NT2/D1 (cell line): ENCODE measurements at regions not wholly inside any gene's neighbourhood (a gene's known extent, or its start where the extent isn't known, plus 50 kb on each side); places are given as distances from the start of the nearest gene placed in this dataset.

ENCODE experiments used
- DNase-seq: peaks from one replicate; pipeline ENCODE4 v3.0.0-alpha.2; 2011; ENCODE audit warnings: low read depth, low spot score
- H3K27me3 ChIP-seq: 2 replicates; pipeline ENCODE4 v1.6.0; 2011; ENCODE audit warnings: mild to moderate bottlenecking; ENCODE audit not compliant: insufficient read length, insufficient read depth
- H3K36me3 ChIP-seq: 2 replicates; pipeline ENCODE4 v1.6.1; 2011; ENCODE audit warnings: mild to moderate bottlenecking, low read length, mixed read lengths; ENCODE audit not compliant: insufficient read depth, insufficient read length
- H3K4me1 ChIP-seq: 2 replicates; pipeline ENCODE4 v1.5.1; 2011; ENCODE audit not compliant: insufficient read depth, insufficient read length
- H3K4me3 ChIP-seq: 2 replicates; pipeline ENCODE4 v1.5.1; 2011; ENCODE audit warnings: low read depth; ENCODE audit not compliant: insufficient read length
- H3K9ac ChIP-seq: 2 replicates; pipeline ENCODE4 v1.6.0; 2011; ENCODE audit warnings: low read depth; ENCODE audit not compliant: insufficient read length
- H3K9me3 ChIP-seq: 2 replicates; pipeline ENCODE4 v1.5.1; 2011; ENCODE audit warnings: mild to moderate bottlenecking, low read length; ENCODE audit not compliant: insufficient read depth
- SUZ12 ChIP-seq: IDR thresholded peaks from 2 replicates; pipeline ENCODE4 v1.6.1; 2011; ENCODE audit not compliant: insufficient read length, insufficient read depth; ENCODE audit errors: extremely low read depth
- YY1 ChIP-seq: IDR thresholded peaks from 2 replicates; pipeline ENCODE4 v1.6.1; 2011; ENCODE audit not compliant: insufficient read length, insufficient read depth
- ZNF274 ChIP-seq: IDR thresholded peaks from 2 replicates; pipeline ENCODE4 v1.6.1; 2011; ENCODE audit warnings: mild to moderate bottlenecking, low read depth, low read length

GRCh38 chr18:72692086-72692485, 147.9 kb upstream of the CBLN2 start:
- no peaks in the 10 kb centered on the region for H3K4me1 ChIP-seq
- no peak for DNase-seq
- no peak overlapping the region for H3K4me3 ChIP-seq
- H3K9ac ChIP-seq = no peak overlapping the region
- no peak for TF ChIP-seq YY1
- TF ChIP-seq SUZ12 = no peak
- TF ChIP-seq ZNF274 = no peak
- no peaks in the 10 kb centered on the region for H3K27me3 ChIP-seq
- no peaks in the 10 kb centered on the region for H3K9me3 ChIP-seq
- no peaks in the 10 kb centered on the region for H3K36me3 ChIP-seq

GRCh38 chr18:72687736-72688135, 143.6 kb upstream of the CBLN2 start:
- Histone ChIP-seq H3K9me3 (no peaks in the 10 kb centered on the region), H3K9ac (no peak overlapping the region), H3K4me1 (no peaks in the 10 kb centered on the region), H3K4me3 (no peak overlapping the region), H3K36me3 (no peaks in the 10 kb centered on the region), H3K27me3 (no peaks in the 10 kb centered on the region)
- TF ChIP-seq ZNF274 = no peak
- TF ChIP-seq SUZ12 = no peak
- TF ChIP-seq YY1 = no peak
- DNase-seq = no peak

- peak; percentile 9 for DNase-seq
- H3K4me1 ChIP-seq = peaks cover 3% of the 10 kb centered on the region
Observed at GRCh38 chr18:72675394-72675793, 131.3 kb upstream of the CBLN2 start.

GRCh38 chr18:72674710-72675109, 130.6 kb upstream of the CBLN2 start:
- no peaks in the 10 kb centered on the region for H3K9me3 ChIP-seq
- TF ChIP-seq YY1 (no peak), ZNF274 (no peak), SUZ12 (no peak)
- peaks cover 3% of the 10 kb centered on the region for H3K4me1 ChIP-seq
- H3K36me3 ChIP-seq = no peaks in the 10 kb centered on the region
- H3K4me3 ChIP-seq = no peak overlapping the region
- no peak overlapping the region for H3K9ac ChIP-seq
- DNase-seq = no peak
- H3K27me3 ChIP-seq = no peaks in the 10 kb centered on the region

More at GRCh38 chr18:72675394-72675793, 131.3 kb upstream of the CBLN2 start:
- TF ChIP-seq YY1 (no peak), SUZ12 (no peak), ZNF274 (no peak)
- H3K27me3 ChIP-seq = no peaks in the 10 kb centered on the region
- no peaks in the 10 kb centered on the region for H3K36me3 ChIP-seq
- H3K9ac ChIP-seq = no peak overlapping the region
- H3K4me3 ChIP-seq = no peak overlapping the region
- no peaks in the 10 kb centered on the region for H3K9me3 ChIP-seq

DNA sequence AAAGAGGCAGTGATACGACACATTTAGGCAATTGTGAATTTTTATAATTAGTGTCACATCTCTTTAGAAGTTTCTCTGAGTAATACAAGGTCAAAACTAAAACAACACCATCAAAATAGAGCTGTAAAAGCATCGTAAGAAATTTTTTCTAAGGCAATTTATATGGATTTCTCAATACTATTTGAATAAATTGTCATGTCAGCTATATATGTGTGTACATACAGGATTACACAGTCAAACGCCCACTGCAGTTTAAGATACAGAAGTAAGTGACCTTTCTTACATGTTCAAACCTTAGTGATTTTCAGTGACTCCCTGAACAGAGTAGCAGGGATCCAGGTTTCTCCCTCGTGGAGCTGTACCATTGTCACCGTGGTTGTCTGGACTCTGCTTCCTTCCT, 129.1 kb upstream of the CBLN2 start:
- H3K9ac ChIP-seq = no peak overlapping the region
- no peak overlapping the region for H3K4me3 ChIP-seq
- no peaks in the 10 kb centered on the region for H3K27me3 ChIP-seq
- DNase-seq = no peak
- no peaks in the 10 kb centered on the region for H3K9me3 ChIP-seq
- TF ChIP-seq SUZ12 = no peak
- TF ChIP-seq ZNF274 = no peak
- TF ChIP-seq YY1 = no peak
- peaks cover 3% of the 10 kb centered on the region for H3K4me1 ChIP-seq
- H3K36me3 ChIP-seq = no peaks in the 10 kb centered on the region

DNA sequence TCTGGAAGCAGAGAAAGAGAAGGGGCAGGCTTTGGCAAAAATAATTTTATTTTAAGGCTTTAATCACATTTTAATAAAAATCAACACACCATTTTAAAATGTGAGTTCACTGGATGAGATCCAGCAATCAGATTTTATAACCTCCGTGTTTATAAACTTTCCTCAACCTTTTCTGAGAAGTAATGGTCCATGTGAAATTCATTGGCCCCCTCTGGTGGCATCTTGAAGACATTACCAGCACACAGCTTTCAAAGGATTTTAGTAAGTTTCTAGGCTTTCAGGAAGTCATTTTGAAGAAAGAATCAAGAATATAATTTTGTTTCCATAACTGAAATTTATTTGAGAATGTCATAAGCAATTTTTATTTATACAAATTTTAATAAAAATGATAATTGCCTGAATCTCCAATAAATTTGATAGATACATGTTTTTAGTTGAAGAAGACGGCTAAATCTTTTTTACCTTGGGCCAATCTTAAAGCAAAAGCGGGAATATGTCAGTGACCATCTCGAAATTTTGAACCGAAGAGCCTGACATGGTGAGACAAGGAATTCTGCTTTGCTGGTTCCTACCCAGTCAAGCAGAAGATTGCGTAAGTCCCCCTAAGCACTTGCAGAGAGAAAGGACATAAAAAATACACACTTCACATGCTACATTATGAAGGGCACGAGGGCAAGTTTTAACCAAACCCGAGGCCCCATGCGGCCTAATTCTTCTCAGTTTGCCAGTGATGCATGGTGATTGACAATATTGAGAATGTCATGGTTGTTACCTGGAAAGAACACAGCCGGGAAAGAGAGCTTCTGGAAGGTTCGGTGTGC, 128.4 kb upstream of the CBLN2 start:
- Histone ChIP-seq H3K4me1 (peaks cover 3% of the 10 kb centered on the region), H3K9me3 (no peaks in the 10 kb centered on the region), H3K27me3 (no peaks in the 10 kb centered on the region), H3K9ac (no peak overlapping the region), H3K36me3 (no peaks in the 10 kb centered on the region), H3K4me3 (no peak overlapping the region)
- no peak for TF ChIP-seq SUZ12
- no peak for TF ChIP-seq YY1
- peak; percentile 9 for DNase-seq

- no peak for TF ChIP-seq YY1
- TF ChIP-seq ZNF274 = no peak
- TF ChIP-seq SUZ12 = no peak
- Histone ChIP-seq H3K4me3 (no peak overlapping the region), H3K36me3 (no peaks in the 10 kb centered on the region), H3K9ac (no peak overlapping the region), H3K27me3 (no peaks in the 10 kb centered on the region), H3K4me1 (no peaks in the 10 kb centered on the region), H3K9me3 (no peaks in the 10 kb centered on the region)
- DNase-seq = no peak
Observed at GRCh38 chr18:72667932-72668331, 123.8 kb upstream of the CBLN2 start.

DNA sequence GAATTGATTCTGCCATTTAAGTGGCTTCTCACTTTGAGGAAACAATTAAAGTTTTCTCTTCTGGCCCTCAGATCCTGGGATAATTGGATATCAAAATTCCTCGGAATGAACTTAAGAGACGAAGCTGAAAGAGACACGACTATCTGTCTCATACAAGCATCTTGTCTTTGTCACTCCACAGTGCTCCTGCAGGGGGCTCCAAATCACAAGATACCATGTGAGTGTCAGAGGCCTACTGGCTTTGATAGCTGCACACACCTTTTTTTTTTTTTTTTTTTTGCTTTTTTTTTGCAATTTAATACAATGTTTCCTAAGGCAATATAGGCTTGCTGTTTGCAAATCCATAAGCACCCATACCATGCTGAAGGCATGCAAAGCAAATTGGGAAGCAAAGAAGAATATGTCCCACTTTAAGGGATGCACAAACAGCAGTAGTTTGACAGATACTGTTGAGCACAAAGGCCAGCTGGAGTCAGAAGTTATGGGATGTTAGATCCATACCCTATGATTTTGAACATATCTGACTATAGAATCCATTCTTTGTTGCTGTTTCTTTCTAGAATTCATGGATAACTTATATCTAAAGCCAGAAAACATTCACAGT, 109.0 kb upstream of the CBLN2 start:
- Histone ChIP-seq H3K9ac (no peak overlapping the region), H3K4me1 (no peaks in the 10 kb centered on the region), H3K4me3 (no peak overlapping the region), H3K9me3 (no peaks in the 10 kb centered on the region), H3K27me3 (no peaks in the 10 kb centered on the region), H3K36me3 (no peaks in the 10 kb centered on the region)
- peak; percentile 22 for DNase-seq
- TF ChIP-seq YY1 (no peak), SUZ12 (no peak), ZNF274 (no peak)
